NCI-H69 (cell line): ENCODE measurements at regions not wholly inside any gene's neighbourhood (a gene's known extent, or its start where the extent isn't known, plus 50 kb on each side); places are given as distances from the start of the nearest gene placed in this dataset.
"Not testable (repeated sequence)": the region's sequence is repeated elsewhere in the genome, so short reads cannot be mapped to it uniquely, and the experiment has no call there.

ENCODE experiments used
- DNase-seq: peaks from one replicate; lab custom pipeline; 2025; lab: John Stamatoyannopoulos, UW

DNA sequence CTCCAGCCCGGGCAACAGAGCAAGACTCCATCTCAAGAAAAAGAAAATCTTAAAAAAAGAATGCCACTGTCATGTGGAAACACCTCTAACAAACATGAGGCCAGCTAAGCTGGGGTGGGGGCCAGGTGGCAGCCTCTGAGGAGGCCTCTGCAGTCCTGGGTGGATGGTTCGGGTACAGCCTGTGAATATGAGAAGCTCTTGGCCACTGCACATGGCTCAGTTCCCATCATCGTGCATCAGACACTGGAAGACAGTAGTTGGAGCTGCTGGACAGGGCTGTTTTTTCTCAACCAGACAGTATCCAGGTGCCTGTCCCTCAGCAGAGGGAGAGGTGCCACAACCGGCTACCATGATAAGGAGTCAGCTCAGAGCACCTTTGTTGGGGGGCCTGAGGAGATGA is 67.9 kb upstream of the PLGLB2 start:
- DNase-seq = not testable (repeated sequence)

DNA sequence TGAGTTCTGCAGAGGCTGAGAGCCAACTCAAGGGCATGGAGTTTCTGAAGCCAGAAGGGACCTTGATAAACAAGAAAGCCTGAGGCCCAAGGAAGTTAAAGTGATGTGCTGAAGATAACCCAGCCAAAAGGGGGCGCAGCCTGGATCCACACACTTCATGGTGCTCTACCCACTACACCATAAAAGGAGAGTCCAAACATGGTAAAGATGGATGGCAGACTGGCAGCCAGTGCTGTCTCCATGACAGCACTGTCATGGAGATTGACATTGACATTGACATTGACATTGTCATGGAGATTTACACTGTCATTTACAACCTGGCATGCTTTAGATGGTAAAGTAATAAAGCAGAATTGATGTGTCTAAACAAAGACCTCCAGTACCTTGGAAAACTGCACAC is 67.2 kb upstream of the PLGLB2 start:
- DNase-seq = not testable (repeated sequence)

DNA sequence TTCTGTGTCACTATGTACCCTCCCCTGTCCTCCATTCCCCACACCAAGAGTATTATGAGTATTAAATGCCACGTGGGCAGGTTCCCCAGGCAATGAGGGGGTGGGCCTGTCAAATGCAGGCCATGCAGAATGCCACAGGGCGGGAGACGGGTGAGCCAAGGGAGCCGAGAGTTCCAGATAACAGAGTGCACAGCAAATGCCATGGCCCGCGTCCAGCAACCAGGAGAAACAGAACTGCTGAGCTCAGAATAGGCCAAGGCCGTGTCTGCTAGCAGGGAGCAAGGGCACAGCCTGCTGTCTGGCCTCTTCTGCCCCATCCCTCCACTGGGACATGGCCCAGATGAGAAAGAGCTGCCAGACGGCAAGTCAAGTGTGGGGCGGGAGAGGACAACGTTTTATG is 64.4 kb upstream of the PLGLB2 start:
- not testable (repeated sequence) for DNase-seq

DNA sequence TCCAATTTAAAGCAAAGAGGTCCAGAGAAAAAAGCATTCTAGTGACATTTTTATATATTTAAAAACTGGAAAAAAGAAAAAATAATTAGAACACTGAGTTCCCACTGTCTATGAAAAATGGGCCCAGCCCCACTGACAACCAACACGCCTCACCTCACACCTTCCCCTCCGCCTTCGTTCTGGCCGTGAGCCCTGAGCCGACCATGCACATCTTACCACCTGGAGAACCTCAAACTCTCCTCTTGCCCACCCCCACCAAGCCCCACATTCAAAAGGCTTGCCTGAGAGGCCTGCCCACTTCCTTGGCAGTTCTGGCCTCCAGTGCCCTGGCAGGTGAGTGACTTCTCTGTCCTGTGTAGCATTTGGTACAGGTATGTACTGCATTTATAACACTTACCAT is 63.9 kb upstream of the PLGLB2 start:
- not testable (repeated sequence) for DNase-seq

DNA sequence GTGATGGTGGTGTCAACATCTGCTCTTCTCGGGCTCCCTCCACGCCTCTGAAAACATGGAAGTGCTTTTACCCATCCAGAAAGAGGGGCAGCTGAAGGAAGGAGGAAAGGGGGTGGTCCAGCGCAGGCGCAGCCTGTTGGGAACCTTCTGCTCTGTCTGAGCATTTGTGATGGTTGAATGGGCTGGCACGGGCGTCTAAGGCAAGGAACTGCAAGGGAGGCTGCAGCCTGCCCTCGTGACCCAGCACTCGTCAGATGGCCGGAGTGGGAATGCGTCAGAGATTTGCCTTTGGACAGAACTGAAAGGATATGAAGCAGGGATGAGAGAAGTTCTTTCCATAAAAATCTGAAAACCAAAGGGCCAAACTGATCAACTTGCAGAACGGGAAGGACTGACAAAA is 62.3 kb upstream of the PLGLB2 start:
- not testable (repeated sequence) for DNase-seq

DNA sequence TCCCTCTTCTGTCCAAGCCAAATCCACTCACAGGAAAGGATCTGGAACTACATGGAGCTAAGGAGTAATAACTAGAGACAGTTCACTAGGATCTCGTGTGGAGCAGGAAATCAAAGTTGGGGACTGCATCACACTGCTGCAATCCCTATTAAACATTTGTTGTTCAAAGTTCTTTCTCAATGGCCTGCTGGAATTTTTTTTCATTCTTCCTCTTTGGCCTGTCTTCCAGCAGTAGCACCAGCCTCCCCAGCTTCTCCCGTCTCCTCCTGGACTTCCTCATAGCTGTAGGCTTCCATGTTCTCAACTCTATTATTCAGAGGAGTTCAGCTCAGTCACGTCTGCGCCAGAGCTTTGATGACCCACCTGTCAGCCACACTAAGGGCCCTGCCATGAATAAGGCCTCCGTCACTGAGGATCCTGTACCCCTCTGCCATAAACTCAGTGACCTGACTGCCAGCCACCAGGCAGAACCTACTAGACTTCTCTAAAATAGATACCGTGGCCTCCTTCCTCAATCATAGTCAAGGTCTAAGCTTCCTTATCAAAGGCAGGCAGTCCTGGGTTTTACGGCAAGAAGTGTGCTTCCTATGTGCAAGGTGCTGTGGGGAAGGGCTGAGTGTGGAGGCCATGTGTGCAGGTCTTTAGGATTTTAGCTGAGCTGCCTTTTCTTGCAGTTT is 60.9 kb upstream of the PLGLB2 start:
- not testable (repeated sequence) for DNase-seq

DNA sequence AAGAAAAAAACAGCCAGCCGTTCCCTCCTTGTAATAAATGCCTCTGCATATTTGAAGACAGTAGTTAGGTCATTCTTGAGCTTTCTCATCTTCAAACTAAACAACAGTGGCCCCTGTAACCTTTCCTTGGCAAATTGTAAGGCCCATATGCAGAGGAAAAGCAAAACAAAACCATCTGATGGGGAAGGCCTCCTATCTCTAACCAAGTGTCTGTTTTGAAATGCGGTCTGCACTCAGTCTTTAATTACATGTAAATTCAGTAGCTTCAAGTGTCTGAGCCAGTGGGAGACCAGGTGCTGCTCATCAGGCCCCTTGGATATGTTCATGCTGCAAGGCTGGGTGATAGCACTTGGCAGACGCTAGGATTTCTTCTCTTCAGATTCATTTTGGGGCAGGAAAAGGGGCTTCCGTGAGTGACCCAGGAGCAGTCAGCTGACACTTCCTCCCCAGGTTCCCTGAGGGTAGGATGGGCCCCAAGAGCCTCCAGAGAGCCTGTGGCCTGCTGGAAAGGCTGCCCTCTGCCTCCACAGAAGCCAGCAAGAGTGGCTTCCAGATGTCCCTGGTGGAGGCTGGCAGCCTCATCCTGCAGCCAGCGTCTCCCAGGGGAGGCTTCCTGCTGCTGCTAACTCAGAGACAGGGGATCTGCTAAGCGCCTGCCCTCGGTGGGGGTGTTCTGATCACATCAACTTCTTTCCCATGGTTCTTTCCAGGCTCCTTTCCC is 60.2 kb upstream of the PLGLB2 start:
- DNase-seq = not testable (repeated sequence)

DNA sequence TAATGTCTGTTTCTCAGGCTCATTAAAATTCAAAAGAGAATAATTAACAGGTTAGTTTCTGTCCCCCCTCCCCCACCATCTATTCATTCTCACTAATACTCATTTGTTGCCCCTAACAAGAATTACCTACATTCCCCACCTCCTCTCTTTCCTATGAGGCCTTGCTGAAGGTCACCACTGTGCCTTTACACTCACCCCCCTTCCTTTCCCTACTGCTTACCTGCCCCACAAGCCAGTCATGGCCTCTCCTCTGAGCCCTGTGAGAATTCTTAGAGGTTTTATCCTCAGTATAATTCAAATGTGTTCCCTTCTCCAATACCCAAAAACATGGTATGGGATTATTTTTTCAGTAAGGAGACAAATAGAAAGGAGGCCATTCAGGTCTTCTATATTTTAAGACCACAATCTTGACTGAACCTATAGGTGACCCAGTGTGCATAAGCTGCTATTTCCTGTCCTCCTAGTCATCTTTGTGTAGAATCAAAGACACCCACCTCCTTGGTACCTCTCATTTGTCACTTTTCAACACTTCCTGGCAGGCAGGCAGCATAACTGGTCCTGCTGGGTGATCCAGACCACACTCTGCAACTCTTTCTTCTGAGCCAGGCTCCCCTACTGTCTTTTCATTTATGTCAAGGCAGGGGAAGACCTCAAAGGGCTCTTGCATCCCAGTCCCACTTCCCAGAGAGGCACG is 55.8 kb upstream of the PLGLB2 start:
- not testable (repeated sequence) for DNase-seq

DNA sequence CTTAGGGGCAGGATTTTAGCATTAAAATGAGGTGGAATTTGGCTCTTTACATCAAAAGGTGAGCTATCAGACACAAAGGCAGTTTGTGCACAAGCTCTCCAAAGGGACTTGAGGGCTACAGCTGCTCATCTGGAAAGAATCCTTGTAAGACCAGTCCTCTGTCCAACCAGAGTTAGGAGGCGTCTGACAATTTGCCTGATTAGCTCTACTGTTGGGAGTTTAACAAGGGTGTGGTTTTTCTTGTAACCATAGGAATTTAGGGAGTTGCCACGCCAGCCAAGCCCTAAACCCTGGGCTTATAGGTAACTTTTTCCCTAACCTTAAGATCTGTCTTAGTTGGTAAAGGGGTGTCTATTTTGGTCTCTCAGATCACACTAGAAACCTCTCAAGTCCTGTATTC is 55.0 kb upstream of the PLGLB2 start:
- not testable (repeated sequence) for DNase-seq

DNA sequence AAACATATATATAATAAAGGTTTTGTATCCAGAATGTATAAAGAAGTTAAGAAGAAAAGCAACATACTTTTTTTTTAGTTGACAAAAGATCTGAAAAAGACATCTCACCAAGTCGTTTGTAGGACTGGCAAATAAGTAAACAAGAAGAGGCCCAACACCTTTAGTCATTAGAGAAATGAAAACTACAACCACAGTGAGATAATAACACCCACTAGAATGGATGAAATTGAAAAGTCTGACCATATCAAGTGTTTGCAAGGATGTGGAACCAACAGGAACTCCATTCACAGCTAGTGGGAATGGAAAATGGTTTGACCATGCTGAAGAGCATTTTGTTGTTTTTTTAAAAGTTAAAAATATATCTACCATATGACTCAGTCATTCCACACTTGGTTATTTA is 54.0 kb upstream of the PLGLB2 start:
- not testable (repeated sequence) for DNase-seq

DNA sequence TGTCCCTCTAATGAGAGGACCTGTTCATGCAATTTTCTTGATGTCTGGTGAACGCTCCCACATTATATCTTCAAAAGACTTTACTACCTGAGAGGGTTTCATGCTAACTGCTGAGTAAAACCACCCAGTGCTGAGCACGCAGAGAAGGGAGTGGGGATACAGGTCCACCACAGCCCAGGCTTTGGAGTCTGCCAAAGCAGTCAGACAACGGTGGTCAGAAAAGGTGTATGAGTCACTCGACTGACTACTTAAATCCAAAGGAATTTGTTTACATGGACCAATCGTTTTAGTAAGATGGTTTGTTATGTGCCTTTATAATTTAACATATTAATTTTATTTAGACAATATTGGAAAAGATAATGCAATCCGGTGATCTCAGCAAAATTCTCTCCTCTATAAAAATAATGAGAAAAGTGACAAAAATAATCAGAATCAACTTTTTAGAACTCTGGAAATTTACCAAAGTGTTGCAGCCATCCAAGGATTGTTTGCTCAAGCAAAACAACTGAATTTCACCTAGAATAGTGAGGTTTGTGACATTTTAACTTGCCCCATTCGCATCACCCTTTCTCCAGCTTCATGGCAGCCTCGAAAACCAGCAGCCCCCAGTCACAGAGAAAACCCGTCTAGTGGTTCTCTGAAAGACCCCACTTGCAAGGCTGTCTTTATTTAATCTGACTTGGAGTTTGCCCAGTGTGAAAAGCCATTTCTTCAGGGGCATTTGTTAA is 52.1 kb upstream of the PLGLB2 start:
- DNase-seq = not testable (repeated sequence)
